ENCODE measurements at regions not wholly inside any gene's neighbourhood (a gene's known extent, or its start where the extent isn't known, plus 50 kb on each side); places are given as distances from the start of the nearest gene placed in this dataset.

DNA sequence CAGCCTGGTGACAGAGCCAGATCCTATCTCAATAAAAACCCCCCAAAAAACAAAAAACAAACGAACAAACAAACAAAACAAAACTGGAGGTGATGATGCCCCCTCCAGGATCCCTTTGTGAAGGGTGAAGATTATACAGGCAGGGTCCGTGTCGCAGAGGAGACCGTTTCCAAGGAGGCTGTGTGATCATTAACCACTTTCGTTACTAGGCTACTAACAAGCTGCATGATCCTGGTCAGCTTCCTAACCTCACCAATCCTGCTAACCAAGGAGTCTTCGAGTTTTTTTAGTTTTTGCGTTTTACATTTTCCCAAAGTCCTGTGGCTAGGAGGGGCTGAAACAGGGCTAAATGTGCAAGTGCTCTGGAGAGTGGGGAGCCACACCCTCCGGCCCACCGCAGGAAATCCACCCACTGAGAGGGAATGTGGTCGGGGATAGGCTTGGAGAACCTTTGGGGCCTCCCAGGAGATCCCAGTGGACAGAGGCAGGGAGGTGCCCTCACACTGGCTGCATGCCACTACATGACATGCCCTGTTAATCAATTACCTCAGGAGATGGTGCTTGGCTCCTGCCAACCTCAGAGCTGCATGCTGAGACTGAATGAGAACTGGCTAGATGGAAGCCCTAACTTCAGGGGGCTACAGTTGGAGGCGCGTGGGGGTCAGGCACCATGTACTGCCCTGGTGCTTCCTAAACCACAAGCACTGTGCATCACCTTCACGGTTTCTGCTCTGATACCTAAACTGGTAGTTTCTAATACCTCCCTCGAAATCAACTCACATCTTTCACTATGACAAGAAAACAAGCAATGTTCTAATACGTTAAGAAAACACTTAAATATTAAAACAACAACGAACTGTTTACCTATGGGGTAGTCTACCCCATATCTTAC, 67.5 kb upstream of the RGPD5 start:
- TF ChIP-seq CTCF (IDR thresholded peaks at IDR 0.05) (no peak), POLR2A (IDR thresholded peaks at IDR 0.05) (no peak), POLR2AphosphoS5 (IDR thresholded peaks at IDR 0.05) (no peak)

Data from prostate gland (tissue), 2 donors.